RKO (cell line): ENCODE measurements at regions not wholly inside any gene's neighbourhood (a gene's known extent, or its start where the extent isn't known, plus 50 kb on each side); places are given as distances from the start of the nearest gene placed in this dataset.
"Not testable (repeated sequence)": the region's sequence is repeated elsewhere in the genome, so short reads cannot be mapped to it uniquely, and the experiment has no call there.

Experiments
- DNase-seq: peaks from one replicate; pipeline ENCODE4 v3.0.0-alpha.2; 2016; ENCODE audit warnings: low spot score

DNA sequence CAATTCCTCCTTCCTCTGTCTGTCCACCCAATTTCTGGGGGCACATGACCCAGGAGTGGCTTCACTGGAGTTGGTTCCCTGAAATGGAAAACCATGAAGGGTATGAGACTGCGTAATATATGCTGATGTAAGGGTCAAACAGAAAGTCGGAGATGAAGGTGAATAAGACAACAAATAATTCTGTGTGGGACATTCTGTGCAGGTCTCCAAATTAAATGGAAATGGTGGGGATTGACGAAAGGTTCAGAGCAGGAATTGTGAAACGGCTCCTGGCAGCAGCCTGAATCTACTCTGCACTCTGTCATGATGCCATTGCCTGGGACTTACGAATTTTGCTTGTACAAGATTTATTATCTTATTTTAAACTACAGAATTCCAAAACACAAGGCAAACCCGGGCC, 174.8 kb upstream of the RORA start:
- no peak for DNase-seq

GRCh38 chr15:61401903-61402698, 173.0 kb upstream of the RORA start:
- no peak for DNase-seq

DNA sequence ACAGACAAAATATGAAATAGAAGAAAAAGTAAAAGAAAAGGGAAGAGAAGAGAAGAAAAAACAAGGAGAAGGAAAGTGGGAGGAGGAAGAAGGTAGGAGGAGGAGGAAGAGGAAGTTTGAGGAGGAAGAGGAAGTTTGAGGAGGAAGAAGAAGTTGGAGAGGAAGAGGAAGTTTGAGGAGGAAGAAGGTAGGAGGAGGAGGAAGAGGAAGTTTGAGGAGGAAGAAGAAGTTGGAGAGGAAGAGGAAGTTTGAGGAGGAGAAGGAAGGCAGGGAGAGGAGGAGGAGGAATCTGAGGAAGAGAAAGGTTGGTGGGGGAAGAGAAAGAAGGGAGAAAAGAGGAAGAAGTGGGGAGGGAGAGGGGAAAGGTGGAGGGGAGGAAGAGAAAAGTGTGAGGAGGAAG, 169.2 kb upstream of the RORA start:
- no peak for DNase-seq

GRCh38 chr15:61396235-61396919, 167.3 kb upstream of the RORA start:
- no peak for DNase-seq

GRCh38 chr15:61393949-61394348, 164.8 kb upstream of the RORA start:
- DNase-seq = no peak

DNA sequence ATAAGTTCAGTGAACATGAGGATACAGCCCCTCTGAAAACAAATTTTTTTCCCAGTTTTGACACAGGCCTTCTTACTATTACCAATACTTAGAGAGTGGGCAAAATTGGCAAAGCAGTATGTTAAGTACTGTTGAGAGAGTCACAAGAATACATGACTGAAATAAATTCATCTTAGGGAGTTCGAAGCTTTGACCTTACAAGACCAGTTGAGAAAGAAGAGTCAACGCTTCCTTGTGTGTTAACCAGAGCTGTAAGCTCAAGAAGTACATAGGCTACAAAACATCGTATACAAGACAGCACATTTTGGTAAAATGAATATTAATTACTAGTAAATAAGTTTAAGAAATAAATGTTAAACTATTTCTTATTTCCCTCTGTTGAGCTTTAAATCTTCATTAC, 164.4 kb upstream of the RORA start:
- DNase-seq = no peak

DNA sequence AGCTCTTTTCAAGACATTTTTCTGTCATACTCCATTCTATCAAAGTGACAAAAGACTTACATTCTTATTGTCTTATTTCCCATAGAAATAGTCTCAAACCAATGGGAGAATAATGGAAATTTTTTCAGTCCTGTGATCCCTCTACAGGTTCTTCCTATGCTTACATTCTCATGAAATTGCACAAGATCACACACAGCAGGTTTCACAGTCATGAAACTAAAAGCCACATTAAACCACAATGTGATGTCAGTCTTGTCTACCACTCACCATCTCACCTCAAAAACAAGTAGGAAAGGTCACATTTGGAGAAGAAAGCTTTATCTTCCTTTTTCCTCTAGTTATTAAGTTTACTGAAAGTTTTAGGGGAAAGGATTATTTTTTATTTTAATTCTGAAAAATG, 161.0 kb upstream of the RORA start:
- DNase-seq = no peak

- DNase-seq = no peak
Observed at GRCh38 chr15:61389334-61390028, 160.4 kb upstream of the RORA start.

GRCh38 chr15:61387675-61388074, 158.6 kb upstream of the RORA start:
- DNase-seq = no peak

GRCh38 chr15:61383421-61383820, 154.3 kb upstream of the RORA start:
- DNase-seq = no peak

DNA sequence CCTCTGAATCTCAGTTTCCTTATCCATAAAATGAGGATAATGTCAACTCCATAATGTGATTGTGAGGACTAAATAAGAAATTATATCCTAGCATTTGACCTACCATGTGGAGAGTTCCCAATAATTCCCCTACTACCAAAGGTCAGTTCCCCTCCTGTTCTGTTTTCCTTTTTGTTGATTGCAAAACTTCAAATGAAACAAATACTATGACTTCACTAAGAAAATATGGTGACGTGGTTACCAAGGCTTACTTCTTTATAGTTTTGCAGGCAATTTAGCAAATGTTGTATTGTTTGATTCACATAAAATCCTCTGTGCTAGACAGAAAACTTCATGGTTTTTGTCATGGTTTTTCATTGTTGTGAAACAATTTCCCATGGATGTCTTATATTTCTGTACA, 153.8 kb upstream of the RORA start:
- no peak for DNase-seq

GRCh38 chr15:61381501-61381900, 152.4 kb upstream of the RORA start:
- no peak for DNase-seq

DNA sequence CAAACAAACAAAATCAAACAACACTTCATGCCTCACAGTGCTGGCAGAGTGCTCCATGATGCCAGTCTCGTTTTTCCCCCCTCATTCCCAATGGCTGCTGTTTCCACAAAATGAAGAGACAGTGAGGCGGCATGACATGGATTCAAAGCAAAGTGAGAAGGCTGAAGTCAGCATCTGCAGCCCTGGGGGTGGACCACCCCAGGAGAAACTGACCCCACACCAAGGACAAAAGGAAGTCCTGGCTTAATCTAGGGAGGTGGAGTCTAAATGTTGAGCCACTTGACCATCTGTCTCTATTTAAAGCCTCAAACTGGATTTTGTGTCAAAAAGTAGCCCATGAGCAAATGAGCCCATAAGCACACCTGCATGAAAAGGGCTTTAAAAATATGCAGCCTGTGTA, 151.2 kb upstream of the RORA start:
- DNase-seq = no peak

DNA sequence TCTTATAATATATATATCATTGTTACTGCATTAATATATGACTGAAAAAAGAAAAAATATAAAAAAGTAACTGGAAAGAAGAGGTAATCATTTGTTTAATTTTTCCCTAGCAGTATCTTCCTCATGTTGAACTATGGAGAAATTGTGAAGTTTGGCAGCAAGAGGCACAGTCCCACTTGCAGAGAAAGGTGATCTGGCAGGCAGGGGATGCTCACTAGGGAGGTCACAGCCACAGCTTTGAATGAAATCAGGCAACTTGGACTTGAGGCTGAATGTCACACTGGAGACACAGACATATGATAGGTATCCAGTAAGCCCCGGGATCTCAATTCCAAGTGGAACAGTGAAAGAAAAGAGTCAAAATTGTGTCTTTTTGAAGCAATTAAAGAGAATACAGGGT, 149.9 kb upstream of the RORA start:
- DNase-seq = no peak

DNA sequence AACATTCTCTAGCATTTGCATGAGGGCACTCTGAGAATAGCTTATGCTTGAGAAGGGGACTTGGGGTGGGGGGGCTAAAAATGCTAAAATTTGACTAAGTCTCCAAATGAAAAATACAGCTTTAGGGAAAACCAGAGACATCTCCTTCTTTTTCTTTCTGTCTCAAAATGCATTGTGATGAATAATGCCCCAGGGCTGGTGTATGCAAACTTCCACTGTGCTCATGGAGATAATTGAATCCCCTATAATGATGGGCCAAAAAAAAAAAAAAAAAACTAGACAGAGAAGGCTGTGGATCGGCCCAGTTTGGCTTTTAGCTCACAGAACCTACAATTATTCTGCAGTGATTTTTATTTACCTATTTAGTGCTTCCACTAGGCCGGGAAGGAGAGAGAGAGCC, 147.9 kb upstream of the RORA start:
- no peak for DNase-seq

GRCh38 chr15:61376516-61376915, 147.4 kb upstream of the RORA start:
- DNase-seq = no peak

DNA sequence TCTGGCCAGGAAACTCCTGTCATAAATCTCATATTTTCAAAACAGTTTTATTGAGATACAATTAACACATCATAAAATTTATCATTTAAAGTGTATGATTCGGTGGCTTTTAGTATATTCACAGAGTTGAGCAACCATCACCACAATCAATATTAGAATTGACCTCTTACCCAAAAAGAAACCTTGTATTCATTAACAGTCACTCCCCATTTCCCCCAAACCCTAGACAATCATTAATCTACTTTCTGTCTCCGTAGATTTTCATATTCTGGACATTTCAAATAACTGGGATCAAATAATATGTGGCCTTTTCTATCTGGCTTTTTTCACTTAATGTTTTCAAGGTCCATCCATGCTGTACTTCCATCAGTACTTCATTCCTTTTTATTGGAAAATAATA, 145.7 kb upstream of the RORA start:
- DNase-seq = no peak

DNA sequence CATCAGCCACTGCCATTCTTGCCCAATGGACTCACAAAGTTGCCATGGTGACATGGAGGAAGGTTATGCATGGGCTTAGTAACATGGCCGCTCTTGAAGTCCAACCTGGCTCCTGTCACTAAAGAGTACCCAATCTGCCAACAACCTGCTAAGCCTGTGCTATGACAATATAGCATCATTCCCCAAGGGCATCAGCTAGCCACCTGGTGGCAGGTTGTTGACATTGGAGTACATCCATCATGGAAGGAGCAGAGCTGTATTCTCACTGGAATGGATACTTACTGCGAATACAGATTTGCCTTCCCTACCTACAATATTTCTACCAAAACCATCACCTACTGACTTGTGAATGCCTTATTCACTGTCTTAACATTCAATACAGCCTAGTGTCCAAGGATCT, 138.9 kb upstream of the RORA start:
- DNase-seq = no peak

- no peak for DNase-seq
Observed at GRCh38 chr15:61364871-61365270, 135.8 kb upstream of the RORA start.

- DNase-seq = not testable (repeated sequence)
Observed at GRCh38 chr15:61362912-61363311, 133.8 kb upstream of the RORA start.

DNA sequence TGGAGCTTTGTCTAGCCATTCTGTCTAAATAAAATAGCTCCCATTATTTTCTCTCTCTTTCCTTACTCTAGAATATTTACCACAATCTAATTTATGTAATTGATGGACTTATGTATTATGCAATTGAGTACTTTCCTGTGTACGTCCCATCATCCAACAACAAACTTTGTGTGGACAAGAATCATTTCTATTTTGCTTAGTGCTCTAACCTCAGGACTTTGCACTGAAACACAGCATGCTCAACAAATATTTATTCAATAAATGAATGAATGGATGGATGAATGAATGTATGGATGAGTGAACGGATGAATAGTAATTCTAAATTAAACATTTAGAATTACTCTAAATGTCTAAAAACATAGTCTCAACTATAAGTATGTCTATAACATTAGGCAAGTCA, 115.2 kb upstream of the RORA start:
- DNase-seq = no peak

- no peak for DNase-seq
Observed at GRCh38 chr15:61342390-61342789, 113.3 kb upstream of the RORA start.

- no peak for DNase-seq
Observed at GRCh38 chr15:61339516-61339915, 110.4 kb upstream of the RORA start.
